Head of caudate nucleus (tissue), 42 donors: ENCODE measurements at regions not wholly inside any gene's neighbourhood (a gene's known extent, or its start where the extent isn't known, plus 50 kb on each side); places are given as distances from the start of the nearest gene placed in this dataset.
A peak's percentile ranks its signal among the peaks of the same experiment; 100 is the strongest.

Experiments
- DNase-seq, 42 donors: peaks; one replicate each; pipeline versions ENCODE4 v3.0.0 to v3.0.0-alpha.2; 2020 to 2021; ENCODE audit warnings: mixed read lengths in 7 of 42
- intact Hi-C: fragments of 100-400 bp; cut with DNase I; formaldehyde crosslinking; loops from one replicate; pipeline ENCODE4 v1.15.0; 2022

DNA sequence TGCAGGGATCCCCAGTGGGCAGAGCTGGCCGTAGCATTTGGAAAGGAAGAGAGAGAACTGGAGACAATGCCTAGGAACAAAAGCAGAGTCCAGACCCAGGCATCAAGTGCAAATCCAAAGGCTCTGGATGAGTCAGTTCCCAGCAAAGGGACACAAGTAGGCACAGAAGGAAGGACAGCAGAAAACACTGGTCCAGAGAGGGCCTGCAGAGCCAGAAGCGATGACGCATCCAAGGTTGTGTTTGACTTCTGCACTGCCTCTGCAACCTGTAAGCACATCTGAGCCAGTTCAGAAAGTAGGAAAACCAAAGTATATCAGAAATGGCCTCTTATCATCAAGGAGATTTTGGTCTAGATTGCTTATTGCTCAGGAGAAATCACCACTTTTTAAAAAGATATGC lies 604.5 kb downstream of the FGF9 start:
- intact Hi-C loops: no loop called here
- no peak for DNase-seq

- no peak for DNase-seq
- intact Hi-C loops: no loop called here
Observed at GRCh38 chr13:22276616-22277015, 605.7 kb downstream of the FGF9 start.

DNA sequence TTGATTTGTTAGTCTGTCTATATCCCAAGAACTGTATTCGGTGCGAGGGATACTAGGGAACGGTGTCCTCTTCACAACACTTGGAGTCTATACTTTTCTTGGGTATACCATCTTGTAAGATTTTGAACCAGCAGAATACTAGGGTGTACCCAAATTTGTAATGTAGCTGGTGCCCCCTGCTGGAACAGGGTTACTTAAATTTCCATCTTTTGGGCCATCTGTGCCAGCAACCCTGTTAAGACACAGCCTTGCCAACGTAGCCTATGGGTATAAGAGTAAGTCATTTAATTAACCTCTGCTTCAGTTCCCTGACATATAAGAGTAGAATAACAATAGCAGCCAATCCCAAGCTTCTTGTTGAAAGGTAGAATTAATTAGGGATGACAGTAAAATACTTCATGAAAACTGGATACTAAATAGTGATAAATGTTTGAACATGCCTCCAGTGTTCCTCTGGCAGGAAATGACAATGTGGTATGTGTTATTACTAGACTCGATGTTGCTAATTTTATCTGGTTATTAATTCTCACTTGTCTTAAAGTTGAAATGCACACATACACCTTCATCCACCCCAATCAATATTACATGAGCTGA lies 607.6 kb downstream of the FGF9 start:
- DNase-seq: peak; percentile 11 to 82 (median 56)
- intact Hi-C loops: no loop called here

DNA sequence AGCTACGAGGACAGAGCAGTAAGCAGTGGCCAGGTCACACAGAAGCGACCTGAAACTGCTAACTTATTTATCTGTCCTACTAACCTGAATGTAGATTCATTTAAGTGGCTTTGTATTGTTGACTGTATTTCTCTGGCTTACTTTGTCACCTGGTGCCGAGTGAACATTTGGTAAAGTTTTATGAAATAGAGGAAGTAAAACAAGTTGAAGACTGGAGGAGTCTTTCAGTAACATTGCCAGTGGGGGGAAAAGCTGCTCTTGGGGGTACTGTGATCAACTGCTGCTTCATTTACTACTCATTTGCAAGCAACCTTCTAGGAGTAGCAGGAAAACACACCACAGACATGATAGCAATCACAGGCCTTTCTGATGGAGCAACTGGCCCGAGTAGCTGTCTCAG lies 615.0 kb downstream of the FGF9 start:
- intact Hi-C loops: loop anchor here (10.0 kb wide), 1 partner anchor 651 kb away; no protein-coding TSS in a partner anchor

DNA sequence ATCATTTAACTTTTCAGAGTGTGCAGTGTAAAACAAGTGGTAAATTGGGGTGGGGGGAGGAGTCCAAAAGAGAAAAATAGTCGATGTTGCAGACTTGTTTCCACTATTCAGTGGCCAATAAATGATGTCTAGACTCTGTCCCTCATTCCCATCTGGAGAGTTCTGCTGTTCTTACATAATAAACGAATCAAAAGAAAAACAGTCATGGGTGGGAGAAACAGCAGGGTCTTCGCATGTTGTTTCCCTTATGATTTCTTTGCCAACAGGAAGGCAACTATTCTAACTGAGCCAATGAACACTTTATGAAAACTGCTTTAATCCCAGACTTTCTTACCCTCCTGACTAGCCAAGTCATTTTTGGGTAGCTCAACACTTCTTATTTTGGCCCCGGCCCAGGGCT lies 615.5 kb downstream of the FGF9 start:
- DNase-seq: no peak
- intact Hi-C loops: loop anchor here (10.0 kb wide), 1 partner anchor 652 kb away; no protein-coding TSS in a partner anchor

More for the DNA sequence above, 615.0 kb downstream of the FGF9 start:
- DNase-seq: no peak

DNA sequence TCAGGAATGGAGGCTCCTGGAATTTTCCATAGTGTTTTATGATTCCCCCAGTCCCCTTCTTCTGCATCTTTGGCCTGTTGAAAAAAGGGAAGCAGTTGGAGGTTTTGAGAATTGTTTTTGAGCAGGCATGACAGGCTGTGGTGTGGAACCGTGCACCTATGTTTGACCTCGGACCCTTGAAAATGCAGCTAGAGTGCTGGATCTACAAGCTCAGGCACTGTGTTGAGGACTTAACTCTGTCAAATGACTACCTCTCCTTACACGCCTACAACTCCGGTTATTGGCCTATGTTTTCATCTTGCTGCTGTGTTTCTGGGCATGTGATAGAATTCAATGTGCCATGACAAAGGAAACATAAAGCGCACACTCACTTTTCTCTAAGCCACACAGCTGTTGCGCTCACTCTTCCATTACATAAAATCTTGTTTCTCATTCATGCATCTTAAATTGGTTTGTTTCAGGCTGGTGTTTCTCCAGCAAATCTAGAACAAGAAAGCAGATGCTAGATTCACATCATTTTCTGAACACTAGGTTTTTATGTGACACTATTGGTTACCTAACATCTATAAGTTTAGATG lies 616.6 kb downstream of the FGF9 start:
- intact Hi-C loops: loop anchor here (10.0 kb wide), 1 partner anchor 653 kb away; no protein-coding TSS in a partner anchor
- no peak for DNase-seq

DNA sequence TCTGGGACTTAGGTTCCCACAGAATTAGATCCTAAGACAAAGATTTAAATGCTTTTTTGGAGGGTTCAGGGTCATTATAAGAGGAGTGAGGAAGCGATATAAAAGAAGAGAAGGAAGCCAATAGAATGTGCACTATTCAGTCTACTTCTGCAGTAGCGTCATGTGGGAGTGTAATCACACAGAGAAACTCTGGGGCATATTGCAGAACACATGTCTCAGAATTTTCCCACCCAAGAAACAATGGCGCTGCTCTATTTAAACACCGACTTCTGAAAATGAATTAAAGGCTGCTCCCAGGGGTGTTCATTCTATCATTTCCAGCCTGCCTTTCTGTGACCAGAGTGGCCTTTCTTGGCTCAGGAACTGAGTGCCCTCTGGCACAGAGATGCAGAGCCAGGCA lies 617.6 kb downstream of the FGF9 start:
- intact Hi-C loops: loop anchor here (10.0 kb wide), 1 partner anchor 654 kb away; no protein-coding TSS in a partner anchor
- no peak for DNase-seq

DNA sequence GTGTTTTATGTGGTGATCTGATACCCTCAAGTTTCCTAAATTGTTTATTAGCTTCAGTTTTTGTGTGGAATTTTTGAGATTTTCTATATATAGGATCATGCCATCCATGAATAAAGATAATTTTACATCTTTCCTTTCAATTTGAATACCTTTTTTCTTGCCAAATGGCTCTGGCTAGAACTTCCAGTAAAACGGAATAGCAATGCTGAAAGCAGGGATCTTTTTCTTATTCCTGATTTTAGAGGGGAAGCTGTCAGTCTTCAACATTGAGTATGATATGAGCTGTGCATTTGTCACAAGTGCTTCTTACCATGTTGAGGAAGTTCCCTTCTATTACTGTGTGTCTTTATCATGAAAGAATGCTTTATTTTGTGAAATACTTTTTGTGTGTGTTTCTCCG lies 618.8 kb downstream of the FGF9 start:
- intact Hi-C loops: loop anchor here (10.0 kb wide), 1 partner anchor 655 kb away; no protein-coding TSS in a partner anchor
- no peak for DNase-seq

DNA sequence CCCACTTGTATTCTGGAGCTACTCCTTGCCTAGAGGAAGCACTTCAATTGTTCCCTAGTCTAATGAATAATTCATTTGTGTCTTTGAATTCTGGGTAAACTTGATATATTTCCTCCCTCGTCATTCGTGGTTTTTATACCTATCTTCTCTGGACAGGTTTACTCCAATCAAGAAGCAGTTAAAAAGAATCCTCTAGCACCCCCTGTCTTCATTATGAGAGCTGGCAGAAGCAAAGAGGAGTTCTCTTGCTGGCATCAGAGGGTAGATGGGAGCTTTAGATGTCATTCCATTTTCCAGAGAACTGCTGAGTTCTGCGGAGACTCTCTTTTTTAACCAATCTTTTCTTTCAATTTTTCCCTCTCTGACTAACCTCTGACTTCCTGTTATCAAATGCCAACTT lies 627.7 kb downstream of the FGF9 start:
- no peak for DNase-seq
- intact Hi-C loops: no loop called here

GRCh38 chr13:22311734-22312404 lies 641.0 kb downstream of the FGF9 start:
- DNase-seq: no peak
- intact Hi-C loops: no loop called here

DNA sequence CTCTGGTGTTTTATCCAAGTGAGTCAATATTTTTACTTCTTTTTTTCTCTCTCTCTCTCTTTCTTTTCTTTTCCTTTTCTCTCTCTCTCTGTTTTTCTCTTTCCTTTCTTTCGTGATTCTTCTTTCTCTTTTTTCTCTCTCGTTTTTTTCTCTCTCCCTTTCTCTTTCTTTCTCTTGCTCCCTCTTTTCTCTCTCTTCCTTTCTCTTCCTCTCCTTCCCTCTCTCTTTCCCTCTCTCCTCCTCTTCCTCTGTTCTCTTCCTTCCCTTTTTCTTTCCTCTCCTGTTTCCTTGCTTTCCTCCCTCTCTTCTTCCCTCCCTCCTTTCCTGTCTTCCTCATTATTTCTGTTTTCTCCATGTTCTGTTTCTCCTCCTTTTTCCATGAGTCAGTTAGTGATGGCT lies 641.5 kb downstream of the FGF9 start:
- intact Hi-C loops: no loop called here
- DNase-seq: no peak

DNA sequence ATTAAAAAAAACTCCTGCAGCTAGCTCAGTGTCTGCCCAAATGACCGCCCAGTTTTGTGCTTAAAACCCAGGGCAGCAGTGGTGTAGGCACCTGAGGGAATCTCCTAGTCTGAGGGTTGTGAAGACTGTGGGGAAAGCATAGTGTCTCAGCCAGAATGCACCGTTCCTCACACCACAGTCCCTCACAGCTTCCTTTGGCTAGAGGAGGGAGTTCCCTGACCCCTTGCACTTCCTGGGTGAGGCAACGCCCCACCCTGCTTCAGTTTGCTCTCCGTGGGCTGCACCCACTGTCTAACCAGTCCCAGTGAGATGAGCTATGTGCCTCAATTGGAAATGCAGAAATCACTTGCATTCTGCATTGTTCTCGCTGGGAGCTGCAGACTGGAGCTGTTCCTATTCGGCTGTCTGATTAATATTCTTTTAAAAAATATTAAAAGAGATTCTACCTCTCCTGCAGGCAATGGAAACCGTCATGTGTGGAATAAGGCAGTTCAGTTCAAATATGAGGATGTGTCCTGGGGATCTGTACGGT lies 645.7 kb downstream of the FGF9 start:
- intact Hi-C loops: no loop called here
- peak in 28 of 42 donors; percentile 3 to 68 (median 21) for DNase-seq

- intact Hi-C loops: no loop called here
- no peak for DNase-seq
Observed at GRCh38 chr13:22320991-22321390, 650.1 kb downstream of the FGF9 start.

- intact Hi-C loops: no loop called here
Observed at GRCh38 chr13:22325761-22326160, 654.9 kb downstream of the FGF9 start.

GRCh38 chr13:22332416-22332815 lies 661.5 kb downstream of the FGF9 start:
- no peak for DNase-seq
- intact Hi-C loops: no loop called here

More at GRCh38 chr13:22325761-22326160, 654.9 kb downstream of the FGF9 start:
- no peak for DNase-seq

GRCh38 chr13:22336460-22336859 lies 665.6 kb downstream of the FGF9 start:
- DNase-seq: no peak
- intact Hi-C loops: no loop called here

DNA sequence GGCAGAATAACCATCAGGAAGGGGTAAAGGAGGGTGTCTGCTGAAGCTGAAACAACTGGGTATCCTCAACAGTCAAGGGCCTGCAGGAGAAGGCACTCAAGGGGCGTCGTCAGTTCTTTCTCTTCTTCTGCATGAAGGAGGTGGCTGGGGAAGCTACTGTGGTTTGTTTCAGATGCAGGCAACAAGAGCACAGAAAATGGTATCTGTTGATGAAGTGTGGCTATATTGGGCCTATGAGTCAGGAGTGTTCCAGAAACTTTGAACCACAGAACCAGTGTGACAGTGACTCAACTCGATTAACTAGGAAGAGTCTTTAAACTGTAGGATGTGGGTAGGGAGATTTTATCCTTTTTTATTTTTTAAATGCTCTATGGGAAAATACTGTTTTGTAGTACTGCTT lies 686.3 kb downstream of the FGF9 start:
- DNase-seq: peak in 13 of 42 donors; percentile 1 to 26 (median 8)
- intact Hi-C loops: no loop called here

DNA sequence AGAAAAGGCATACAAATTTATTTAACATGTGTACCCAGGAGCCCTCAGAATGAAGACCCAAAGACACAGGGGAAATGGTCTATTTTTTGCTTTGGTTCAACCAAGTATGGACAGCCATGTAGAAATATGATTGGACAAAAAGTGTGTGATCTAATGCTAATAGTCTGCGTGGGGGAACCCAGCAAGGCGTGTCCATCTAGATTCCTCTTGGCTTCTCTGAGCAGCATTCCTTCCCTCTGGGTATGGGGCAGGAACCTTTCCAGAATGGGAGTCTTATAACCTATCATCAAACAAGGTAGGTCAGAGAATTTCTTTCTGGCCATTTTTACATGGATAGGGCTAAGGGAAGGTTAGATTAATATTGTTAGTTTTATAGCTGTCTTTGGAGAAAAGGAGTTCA lies 698.2 kb downstream of the FGF9 start:
- intact Hi-C loops: no loop called here
- DNase-seq: no peak

DNA sequence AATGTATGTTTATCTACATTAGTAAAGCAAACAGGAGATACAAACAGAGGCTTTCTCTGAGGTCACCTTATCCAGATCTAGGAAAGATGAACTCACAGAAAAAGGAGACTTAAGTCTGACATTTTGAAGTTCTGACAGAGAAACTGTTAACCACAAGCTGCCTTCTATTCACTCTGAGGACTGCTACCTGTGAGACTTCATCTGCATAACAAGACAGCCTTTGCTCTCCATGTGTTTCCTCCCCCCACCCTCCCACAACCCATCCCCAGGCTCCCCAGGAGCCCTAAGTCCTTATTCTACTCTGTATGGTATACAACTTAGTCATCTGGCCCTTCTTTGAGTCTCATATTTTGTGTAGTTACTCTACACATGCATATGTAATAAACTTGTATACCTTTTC lies 699.0 kb downstream of the FGF9 start:
- intact Hi-C loops: no loop called here
- DNase-seq: no peak

- DNase-seq: no peak
- intact Hi-C loops: no loop called here
Observed at GRCh38 chr13:22372261-22372660, 701.4 kb downstream of the FGF9 start.
